ENCODE measurements at regions not wholly inside any gene's neighbourhood (a gene's known extent, or its start where the extent isn't known, plus 50 kb on each side); places are given as distances from the start of the nearest gene placed in this dataset.

DNA sequence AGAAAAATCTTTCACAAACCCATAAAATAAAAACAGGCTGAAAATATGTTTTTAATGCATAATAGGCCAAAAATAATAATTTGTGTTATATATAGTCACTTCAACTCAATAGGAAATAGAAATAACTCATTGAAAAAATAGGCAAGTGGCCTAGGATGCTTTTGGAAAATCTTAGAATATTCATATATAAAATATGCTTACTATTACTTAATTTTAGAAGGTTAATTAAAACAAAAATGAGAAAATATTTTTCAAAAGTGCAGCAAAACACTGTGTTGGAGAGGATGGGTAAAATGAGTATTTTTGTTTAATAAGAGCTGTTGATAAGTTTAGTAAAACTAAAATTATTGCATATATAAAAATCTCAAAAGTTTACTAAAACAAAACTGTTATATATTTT lies 308.0 kb upstream of the ATXN7L3B start:
- POLR2A ChIA-PET = no interaction called here
- no peaks in the 10 kb centered on the region for H3K36me3 Mint-ChIP-seq (ENCODE audit: low read depth)
- CTCF ChIA-PET = no interaction called here
- H3K27me3 Mint-ChIP-seq = no peaks in the 10 kb centered on the region
- H3K4me3 Mint-ChIP-seq = no peak overlapping the region
- DNase-seq = no peak
- no peaks in the 10 kb centered on the region for H3K9me3 Mint-ChIP-seq
- intact Hi-C loops (cut with micrococcal nuclease) = no loop called here
- no peak overlapping the region for H3K27ac Mint-ChIP-seq
- H3K4me1 Mint-ChIP-seq = no peaks in the 10 kb centered on the region
- no peak for TF ChIP-seq CTCF (IDR thresholded peaks at IDR 0.05)
- ATAC-seq (ENCODE audit: low read depth) = no peak

- ChIA-PET POLR2A (no interaction called here), CTCF (no interaction called here)
- Mint-ChIP-seq H3K9me3 (peaks cover 11% of the 10 kb centered on the region), H3K4me1 (no peaks in the 10 kb centered on the region), H3K4me3 (no peak overlapping the region), H3K36me3 (ENCODE audit: low read depth) (no peaks in the 10 kb centered on the region), H3K27ac (no peak overlapping the region), H3K27me3 (no peaks in the 10 kb centered on the region)
- ATAC-seq (ENCODE audit: low read depth) (no peak), DNase-seq (no peak)
- intact Hi-C loops (cut with micrococcal nuclease) = no loop called here
- TF ChIP-seq CTCF (IDR thresholded peaks at IDR 0.05) = no peak
These were observed 302.3 kb upstream of the ATXN7L3B start for GRCh38 chr12:74235342-74235741.

DNA sequence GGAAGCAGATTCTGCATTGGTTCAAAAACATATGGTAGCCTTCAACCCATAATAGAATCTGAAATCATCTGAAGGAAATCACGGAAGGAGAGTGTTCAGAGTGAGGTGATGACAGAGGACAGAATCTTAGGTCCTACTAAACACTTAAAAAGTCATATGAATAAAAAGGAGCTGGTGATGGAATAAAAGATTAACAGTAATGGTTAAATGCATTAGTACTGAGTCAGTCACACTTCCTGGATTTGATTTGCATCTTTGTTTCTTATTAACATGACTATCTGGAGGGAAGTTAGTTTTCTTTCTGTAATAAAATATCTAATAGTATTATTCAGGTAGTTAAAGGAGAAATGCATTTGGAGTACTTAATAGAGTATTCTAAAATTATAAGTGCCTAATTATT lies 296.3 kb upstream of the ATXN7L3B start:
- ChIA-PET CTCF (no interaction called here), POLR2A (no interaction called here)
- no peak overlapping the region for H3K27ac Mint-ChIP-seq

GRCh38 chr12:74242088-74242487 lies 295.5 kb upstream of the ATXN7L3B start:
- no peak overlapping the region for H3K27ac Mint-ChIP-seq
- ChIA-PET CTCF (no interaction called here), POLR2A (no interaction called here)
- TF ChIP-seq CTCF (IDR thresholded peaks at IDR 0.05) = no peak
- DNase-seq = no peak
- peaks cover 13% of the 10 kb centered on the region for H3K9me3 Mint-ChIP-seq
- no peaks in the 10 kb centered on the region for H3K36me3 Mint-ChIP-seq (ENCODE audit: low read depth)
- no peaks in the 10 kb centered on the region for H3K4me1 Mint-ChIP-seq
- H3K4me3 Mint-ChIP-seq = no peak overlapping the region
- intact Hi-C loops (cut with micrococcal nuclease) = no loop called here
- no peaks in the 10 kb centered on the region for H3K27me3 Mint-ChIP-seq
- no peak for ATAC-seq (ENCODE audit: low read depth)

More for the DNA sequence above, 296.3 kb upstream of the ATXN7L3B start:
- intact Hi-C loops (cut with micrococcal nuclease) = no loop called here
- ATAC-seq (ENCODE audit: low read depth) = no peak
- DNase-seq = no peak
- no peaks in the 10 kb centered on the region for H3K4me1 Mint-ChIP-seq
- H3K9me3 Mint-ChIP-seq = peaks cover 15% of the 10 kb centered on the region
- no peak for TF ChIP-seq CTCF (IDR thresholded peaks at IDR 0.05)
- no peak overlapping the region for H3K4me3 Mint-ChIP-seq
- H3K36me3 Mint-ChIP-seq (ENCODE audit: low read depth) = no peaks in the 10 kb centered on the region
- H3K27me3 Mint-ChIP-seq = no peaks in the 10 kb centered on the region

DNA sequence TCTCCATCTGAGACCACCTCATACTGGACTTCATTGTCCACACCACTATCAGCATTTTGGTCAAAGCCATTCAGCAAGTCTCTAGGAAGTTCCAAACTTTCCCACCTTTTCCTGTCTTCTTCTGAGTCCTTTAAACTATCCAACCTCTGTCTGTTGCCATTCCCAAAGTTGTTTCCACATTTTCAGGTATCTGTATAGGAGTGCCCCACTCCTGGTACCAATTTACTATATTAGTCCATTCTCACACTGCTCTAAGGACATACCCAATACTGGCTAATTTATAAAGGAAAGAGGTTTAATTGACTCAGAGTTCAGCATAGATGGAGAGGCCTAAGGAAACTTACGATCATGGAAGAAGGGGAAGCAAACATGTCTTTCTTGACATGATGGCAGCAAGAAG lies 292.2 kb upstream of the ATXN7L3B start:
- no peak for DNase-seq
- intact Hi-C loops (cut with micrococcal nuclease) = no loop called here
- Mint-ChIP-seq H3K4me3 (no peak overlapping the region), H3K9me3 (peaks cover 6% of the 10 kb centered on the region), H3K27ac (no peak overlapping the region), H3K4me1 (no peaks in the 10 kb centered on the region), H3K27me3 (no peaks in the 10 kb centered on the region), H3K36me3 (ENCODE audit: low read depth) (no peaks in the 10 kb centered on the region)
- ChIA-PET POLR2A (no interaction called here), CTCF (no interaction called here)
- no peak for ATAC-seq (ENCODE audit: low read depth)
- TF ChIP-seq CTCF (IDR thresholded peaks at IDR 0.05) = no peak

All from activated B cell treated with CpG ODN at 0.5 μM for 24 hours (primary cell).